ENCODE measurements at regions not wholly inside any gene's neighbourhood (a gene's known extent, or its start where the extent isn't known, plus 50 kb on each side); places are given as distances from the start of the nearest gene placed in this dataset.

DNA sequence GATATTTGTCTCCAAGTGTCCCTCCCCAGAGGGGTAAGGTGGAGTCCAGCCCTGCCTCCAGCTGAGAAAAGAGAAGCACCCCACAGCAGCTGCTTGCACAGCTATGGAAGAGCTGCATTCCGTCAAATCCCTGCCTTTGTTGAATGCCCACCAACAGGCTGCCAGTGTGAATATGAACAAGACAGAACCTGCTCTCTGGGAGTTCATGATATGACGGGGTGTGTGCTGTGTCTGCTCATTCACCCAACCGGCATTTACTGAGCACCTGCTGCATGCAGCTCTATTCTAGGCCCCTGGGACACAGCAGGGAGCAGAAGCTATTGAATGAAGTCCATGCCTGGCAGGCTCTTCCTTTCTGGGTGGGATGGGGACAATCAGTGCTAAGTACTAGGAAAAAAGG, 238.8 kb downstream of the GADD45G start:
- Histone ChIP-seq H3K9ac (ENCODE audit: low read length) (no peak overlapping the region), H3K9me2 (ENCODE audit: low read depth, low read length) (no peaks in the 10 kb centered on the region), H3K27ac (ENCODE audit: low read depth, low read length, poor library complexity, severe bottlenecking) (no peak overlapping the region), H3K36me3 (ENCODE audit: insufficient read depth, low read length) (no peaks in the 10 kb centered on the region), H3K4me2 (ENCODE audit: low read length) (no peak overlapping the region), H3K27me3 (ENCODE audit: insufficient read depth, low read length) (no peaks in the 10 kb centered on the region), H3K4me3 (ENCODE audit: low read depth, low read length, poor library complexity, severe bottlenecking) (no peak overlapping the region), H2AFZ (ENCODE audit: low read length) (no peak overlapping the region), H4K20me1 (ENCODE audit: insufficient read depth, low read length) (no peaks in the 10 kb centered on the region), H3K9me3 (ENCODE audit: low read length) (no peaks in the 10 kb centered on the region), H3K4me1 (ENCODE audit: insufficient read depth, low read length, severe bottlenecking) (no peaks in the 10 kb centered on the region), H3K79me2 (ENCODE audit: insufficient read depth, low read length) (no peaks in the 10 kb centered on the region), H3F3A (ENCODE audit: insufficient read depth, low read length) (no peaks in the 10 kb centered on the region)
- TF ChIP-seq, protein P1, sequence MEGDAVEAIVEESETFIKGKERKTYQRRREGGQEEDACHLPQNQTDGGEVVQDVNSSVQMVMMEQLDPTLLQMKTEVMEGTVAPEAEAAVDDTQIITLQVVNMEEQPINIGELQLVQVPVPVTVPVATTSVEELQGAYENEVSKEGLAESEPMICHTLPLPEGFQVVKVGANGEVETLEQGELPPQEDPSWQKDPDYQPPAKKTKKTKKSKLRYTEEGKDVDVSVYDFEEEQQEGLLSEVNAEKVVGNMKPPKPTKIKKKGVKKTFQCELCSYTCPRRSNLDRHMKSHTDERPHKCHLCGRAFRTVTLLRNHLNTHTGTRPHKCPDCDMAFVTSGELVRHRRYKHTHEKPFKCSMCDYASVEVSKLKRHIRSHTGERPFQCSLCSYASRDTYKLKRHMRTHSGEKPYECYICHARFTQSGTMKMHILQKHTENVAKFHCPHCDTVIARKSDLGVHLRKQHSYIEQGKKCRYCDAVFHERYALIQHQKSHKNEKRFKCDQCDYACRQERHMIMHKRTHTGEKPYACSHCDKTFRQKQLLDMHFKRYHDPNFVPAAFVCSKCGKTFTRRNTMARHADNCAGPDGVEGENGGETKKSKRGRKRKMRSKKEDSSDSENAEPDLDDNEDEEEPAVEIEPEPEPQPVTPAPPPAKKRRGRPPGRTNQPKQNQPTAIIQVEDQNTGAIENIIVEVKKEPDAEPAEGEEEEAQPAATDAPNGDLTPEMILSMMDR (IDR thresholded peaks at IDR 0.05; ENCODE audit: low read length): no peak
- TF ChIP-seq EZH2 (IDR thresholded peaks at IDR 0.05; ENCODE audit: borderline replicate concordance, low read length): no peak

DNA sequence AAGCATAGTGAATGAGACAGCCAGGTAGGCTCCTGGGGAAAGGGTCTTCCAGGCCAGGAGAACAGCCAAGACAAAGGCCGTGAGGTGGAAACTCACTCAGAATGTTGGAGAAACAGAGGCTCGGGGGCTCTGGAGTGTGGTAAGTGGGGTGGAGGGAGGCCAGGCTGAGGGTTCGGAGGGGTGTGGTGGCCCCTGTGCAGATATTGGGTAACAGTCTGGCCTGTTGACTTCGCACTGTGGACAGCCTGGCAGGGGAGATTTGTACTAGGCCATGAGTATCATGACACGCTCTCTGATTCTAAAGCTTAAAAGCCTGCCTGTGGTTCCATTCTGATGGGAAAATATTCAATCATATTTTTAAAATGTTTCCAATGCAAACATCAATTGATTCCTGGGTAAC, 239.3 kb downstream of the GADD45G start:
- TF ChIP-seq, protein P1 (IDR thresholded peaks at IDR 0.05; ENCODE audit: low read length): no peak
- TF ChIP-seq EZH2 (IDR thresholded peaks at IDR 0.05; ENCODE audit: borderline replicate concordance, low read length): no peak

GRCh38 chr9:89844535-89844934, 239.7 kb downstream of the GADD45G start:
- Histone ChIP-seq H4K20me1 (ENCODE audit: insufficient read depth, low read length) (no peaks in the 10 kb centered on the region), H3K4me2 (ENCODE audit: low read length) (no peak overlapping the region), H3K27ac (ENCODE audit: low read depth, low read length, poor library complexity, severe bottlenecking) (no peak overlapping the region), H3K36me3 (ENCODE audit: insufficient read depth, low read length) (no peaks in the 10 kb centered on the region), H3K9me3 (ENCODE audit: low read length) (no peaks in the 10 kb centered on the region), H3F3A (ENCODE audit: insufficient read depth, low read length) (no peaks in the 10 kb centered on the region), H3K4me1 (ENCODE audit: insufficient read depth, low read length, severe bottlenecking) (no peaks in the 10 kb centered on the region), H3K4me3 (ENCODE audit: low read depth, low read length, poor library complexity, severe bottlenecking) (no peak overlapping the region), H3K27me3 (ENCODE audit: insufficient read depth, low read length) (no peaks in the 10 kb centered on the region), H3K9me2 (ENCODE audit: low read depth, low read length) (no peaks in the 10 kb centered on the region), H2AFZ (ENCODE audit: low read length) (no peak overlapping the region), H3K79me2 (ENCODE audit: insufficient read depth, low read length) (no peaks in the 10 kb centered on the region), H3K9ac (ENCODE audit: low read length) (no peak overlapping the region)
- TF ChIP-seq, protein P1 (IDR thresholded peaks at IDR 0.05; ENCODE audit: low read length): no peak
- TF ChIP-seq EZH2 (IDR thresholded peaks at IDR 0.05; ENCODE audit: borderline replicate concordance, low read length): no peak

More for the DNA sequence above, 239.3 kb downstream of the GADD45G start:
- H3K27me3 ChIP-seq (ENCODE audit: insufficient read depth, low read length): no peaks in the 10 kb centered on the region
- no peaks in the 10 kb centered on the region for H3K79me2 ChIP-seq (ENCODE audit: insufficient read depth, low read length)
- no peak overlapping the region for H3K9ac ChIP-seq (ENCODE audit: low read length)
- no peak overlapping the region for H3K4me2 ChIP-seq (ENCODE audit: low read length)
- no peak overlapping the region for H3K27ac ChIP-seq (ENCODE audit: low read depth, low read length, poor library complexity, severe bottlenecking)
- no peaks in the 10 kb centered on the region for H3F3A ChIP-seq (ENCODE audit: insufficient read depth, low read length)
- H3K4me1 ChIP-seq (ENCODE audit: insufficient read depth, low read length, severe bottlenecking): no peaks in the 10 kb centered on the region
- no peaks in the 10 kb centered on the region for H4K20me1 ChIP-seq (ENCODE audit: insufficient read depth, low read length)
- H2AFZ ChIP-seq (ENCODE audit: low read length): no peak overlapping the region
- H3K9me2 ChIP-seq (ENCODE audit: low read depth, low read length): no peaks in the 10 kb centered on the region
- no peaks in the 10 kb centered on the region for H3K36me3 ChIP-seq (ENCODE audit: insufficient read depth, low read length)
- no peak overlapping the region for H3K4me3 ChIP-seq (ENCODE audit: low read depth, low read length, poor library complexity, severe bottlenecking)
- no peaks in the 10 kb centered on the region for H3K9me3 ChIP-seq (ENCODE audit: low read length)

Data from OCI-LY1 (cell line).